ENCODE measurements at regions not wholly inside any gene's neighbourhood (a gene's known extent, or its start where the extent isn't known, plus 50 kb on each side); places are given as distances from the start of the nearest gene placed in this dataset.

DNA sequence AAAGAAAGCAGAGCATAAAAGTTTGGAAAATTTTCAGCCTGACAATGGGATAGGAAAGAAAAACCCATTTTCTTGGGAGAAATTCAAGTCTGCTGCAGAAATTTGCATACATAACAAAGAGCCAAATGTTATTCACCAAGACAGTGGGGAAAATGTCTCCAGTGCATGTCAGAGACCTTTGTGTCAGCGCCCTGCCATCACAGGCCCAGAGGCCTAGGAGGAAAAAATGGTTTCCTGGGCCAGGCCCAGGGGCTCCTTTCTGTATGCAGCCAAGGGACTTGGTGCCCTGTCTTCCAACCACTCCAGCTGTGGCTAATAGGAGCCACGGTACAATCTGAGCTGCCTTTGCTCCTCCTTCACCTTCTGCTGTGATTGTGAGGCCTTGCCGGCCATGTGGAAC is 189.1 kb upstream of the PITRM1 start:
- TF ChIP-seq PATZ1 (CRISPR knock-in tag; IDR thresholded peaks at IDR 0.05; ENCODE audit: borderline replicate concordance) (no peak), ZC3H10 (CRISPR knock-in tag; IDR thresholded peaks at IDR 0.05) (no peak), OSR1 (CRISPR knock-in tag; IDR thresholded peaks at IDR 0.05) (no peak), ARNTL (CRISPR knock-in tag; IDR thresholded peaks at IDR 0.05; ENCODE audit: borderline replicate concordance, low read depth) (no peak), SNAI2 (CRISPR knock-in tag; IDR thresholded peaks at IDR 0.05) (no peak), ZNF8 (CRISPR knock-in tag; IDR thresholded peaks at IDR 0.05) (no peak), ESRRG (CRISPR knock-in tag; IDR thresholded peaks at IDR 0.05) (no peak), ZFP3 (CRISPR knock-in tag; IDR thresholded peaks at IDR 0.05) (no peak), RARB (CRISPR knock-in tag; IDR thresholded peaks at IDR 0.05) (no peak), PPARA (CRISPR knock-in tag; IDR thresholded peaks at IDR 0.05; ENCODE audit: borderline replicate concordance) (no peak)
- TF ChIP-seq, protein P1, sequence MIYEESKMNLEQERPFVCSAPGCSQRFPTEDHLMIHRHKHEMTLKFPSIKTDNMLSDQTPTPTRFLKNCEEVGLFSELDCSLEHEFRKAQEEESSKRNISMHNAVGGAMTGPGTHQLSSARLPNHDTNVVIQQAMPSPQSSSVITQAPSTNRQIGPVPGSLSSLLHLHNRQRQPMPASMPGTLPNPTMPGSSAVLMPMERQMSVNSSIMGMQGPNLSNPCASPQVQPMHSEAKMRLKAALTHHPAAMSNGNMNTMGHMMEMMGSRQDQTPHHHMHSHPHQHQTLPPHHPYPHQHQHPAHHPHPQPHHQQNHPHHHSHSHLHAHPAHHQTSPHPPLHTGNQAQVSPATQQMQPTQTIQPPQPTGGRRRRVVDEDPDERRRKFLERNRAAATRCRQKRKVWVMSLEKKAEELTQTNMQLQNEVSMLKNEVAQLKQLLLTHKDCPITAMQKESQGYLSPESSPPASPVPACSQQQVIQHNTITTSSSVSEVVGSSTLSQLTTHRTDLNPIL (CRISPR knock-in tag; IDR thresholded peaks at IDR 0.05; ENCODE audit: low read depth): no peak
